ENCODE measurements at regions not wholly inside any gene's neighbourhood (a gene's known extent, or its start where the extent isn't known, plus 50 kb on each side); places are given as distances from the start of the nearest gene placed in this dataset.

DNA sequence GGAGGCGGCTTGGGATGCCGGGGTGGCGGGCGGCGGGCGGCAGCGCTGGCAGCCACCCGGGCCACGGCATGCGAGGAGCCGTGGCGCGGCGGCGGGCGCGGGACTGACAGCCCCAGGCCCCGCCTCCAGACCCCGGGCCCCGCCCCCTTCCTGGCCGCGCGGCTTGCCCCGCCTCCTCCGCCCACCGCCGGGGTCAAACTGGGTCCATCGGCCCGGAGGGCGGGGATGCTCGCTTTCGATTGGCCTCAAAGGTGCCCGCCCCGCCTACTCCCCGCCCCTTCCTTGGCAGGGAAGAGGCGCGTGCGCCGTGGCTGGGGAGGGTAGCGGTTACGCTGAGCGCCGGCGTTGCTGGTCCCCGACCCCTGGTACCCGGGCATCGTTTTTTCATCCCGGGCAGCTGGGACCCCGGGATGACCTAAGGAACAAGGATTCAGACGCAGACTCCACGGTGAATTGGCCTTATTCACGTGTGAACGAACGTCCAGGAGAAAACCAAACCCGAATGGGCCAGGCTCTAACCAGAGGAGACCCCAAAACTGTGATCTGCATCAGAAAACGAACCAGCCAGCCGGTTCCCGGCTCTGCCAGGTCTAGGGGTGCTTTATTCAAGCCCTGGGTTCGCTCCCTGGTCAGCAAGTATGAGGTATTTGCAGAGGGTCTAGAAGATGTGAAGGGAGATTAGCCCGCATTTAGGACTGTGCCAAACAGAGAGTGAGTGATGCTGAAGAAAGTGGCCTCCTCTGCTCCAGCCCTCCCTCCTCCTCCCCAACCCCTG lies 117.2 kb upstream of the GUCA2B start:
- H3K4me3 ChIP-seq (ENCODE audit: low read depth, low read length) = peak overlapping the region; percentile 76
- peak; percentile 76 for DNase-seq (ENCODE audit: low read depth)
- TF ChIP-seq CTCF (IDR thresholded peaks at IDR 0.05; ENCODE audit: low read depth, low read length, missing control alignments) = no peak

GRCh38 chr1:42035205-42035829 lies 116.6 kb upstream of the HIVEP3 start:
- TF ChIP-seq CTCF (IDR thresholded peaks at IDR 0.05; ENCODE audit: low read depth, low read length, missing control alignments) = peak; percentile 47
- H3K4me3 ChIP-seq (ENCODE audit: low read depth, low read length) = peak overlapping the region; percentile 76
- no peak for DNase-seq (ENCODE audit: low read depth)

GRCh38 chr1:42034426-42034825 lies 115.7 kb upstream of the HIVEP3 start:
- TF ChIP-seq CTCF (IDR thresholded peaks at IDR 0.05; ENCODE audit: low read depth, low read length, missing control alignments) = no peak
- no peak for DNase-seq (ENCODE audit: low read depth)
- H3K4me3 ChIP-seq (ENCODE audit: low read depth, low read length) = peak overlapping the region; percentile 76; the same call in 1 of the 2 replicates

DNA sequence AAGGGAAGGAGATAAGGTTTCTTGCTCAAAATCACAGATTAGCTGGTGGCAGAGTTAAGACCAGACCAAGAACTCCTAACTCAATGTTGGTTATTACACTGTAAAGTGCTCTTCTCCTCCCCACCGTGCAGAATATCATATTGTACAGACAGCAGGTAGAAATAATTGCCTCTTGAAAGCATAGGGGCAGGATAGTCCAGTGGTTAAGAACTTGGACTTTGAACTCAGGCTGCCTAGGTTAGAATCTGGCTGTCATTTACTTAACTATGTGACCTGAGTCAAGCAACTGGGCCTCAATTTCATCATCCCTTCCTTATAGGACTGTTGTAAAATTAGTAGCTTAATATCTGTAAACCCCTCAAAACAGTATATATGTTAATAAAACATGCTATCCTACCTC lies 114.9 kb upstream of the HIVEP3 start:
- no peak for TF ChIP-seq CTCF (IDR thresholded peaks at IDR 0.05; ENCODE audit: low read depth, low read length, missing control alignments)
- no peak for DNase-seq (ENCODE audit: low read depth)
- H3K4me3 ChIP-seq (ENCODE audit: low read depth, low read length) = no peak overlapping the region

DNA sequence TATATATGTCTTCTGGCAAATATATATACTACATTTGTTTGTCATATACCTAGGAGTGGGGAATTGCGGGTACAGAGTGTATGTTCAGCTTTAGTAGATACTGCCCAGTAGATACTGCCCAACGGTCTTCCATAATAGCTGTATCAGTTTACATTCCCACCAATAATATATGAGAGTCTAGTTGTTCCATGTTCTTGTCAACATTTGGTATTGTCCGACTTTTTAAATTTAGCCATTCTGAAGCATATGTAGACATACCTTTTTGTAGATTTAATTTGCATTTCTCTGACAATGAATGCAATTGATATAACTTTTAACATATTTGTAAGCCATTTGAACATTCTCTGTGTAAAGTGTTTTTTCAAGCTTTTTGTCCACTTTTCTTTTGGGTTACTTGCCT lies 99.0 kb upstream of the HIVEP3 start:
- TF ChIP-seq CTCF (IDR thresholded peaks at IDR 0.05; ENCODE audit: low read depth, low read length, missing control alignments) = no peak
- H3K4me3 ChIP-seq (ENCODE audit: low read depth, low read length) = no peak overlapping the region
- DNase-seq (ENCODE audit: low read depth) = no peak

DNA sequence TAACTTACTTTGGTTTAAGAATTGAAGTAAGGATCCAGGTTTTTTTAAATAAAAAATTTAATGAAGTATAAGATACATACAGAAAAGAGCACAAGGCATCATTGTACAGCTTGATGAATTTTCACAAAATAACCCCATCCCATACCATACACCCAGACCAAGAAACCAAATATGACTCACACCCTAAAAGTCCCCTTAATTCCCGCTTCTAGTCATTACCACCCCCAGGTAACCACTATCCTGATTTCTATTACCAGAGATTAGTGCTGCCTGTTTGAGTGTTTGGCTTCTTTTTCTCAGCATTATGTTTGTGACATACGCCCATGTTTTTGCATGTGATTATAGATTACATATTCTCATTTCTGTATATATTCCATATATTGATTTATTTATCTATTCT lies 98.5 kb upstream of the HIVEP3 start:
- DNase-seq (ENCODE audit: low read depth) = peak; percentile 25
- H3K4me3 ChIP-seq (ENCODE audit: low read depth, low read length) = no peak overlapping the region
- TF ChIP-seq CTCF (IDR thresholded peaks at IDR 0.05; ENCODE audit: low read depth, low read length, missing control alignments) = no peak

All from GM12864 (cell line).